Prostate gland (tissue), 2 donors: ENCODE measurements at regions not wholly inside any gene's neighbourhood (a gene's known extent, or its start where the extent isn't known, plus 50 kb on each side); places are given as distances from the start of the nearest gene placed in this dataset.
"Not testable (repeated sequence)": the region's sequence is repeated elsewhere in the genome, so short reads cannot be mapped to it uniquely, and the experiment has no call there.

Experiments used
- DNase-seq: peaks from one replicate; pipeline ENCODE4 v3.0.0-alpha.2; 2019; ENCODE audit warnings: low spot score
- H3K27ac ChIP-seq, 2 donors: fragments of 200-600 bp; sonication (generic); 2 replicates each; pipeline ENCODE4 v1.5.1; 2017 to 2019
- H3K27me3 ChIP-seq: fragments of 200-600 bp; sonication (generic); replicated peaks from 2 replicates; pipeline ENCODE4 v1.5.1; 2019; ENCODE audit not compliant: insufficient read depth
- H3K36me3 ChIP-seq, 2 donors: fragments of 200-600 bp; sonication (generic); 1 replicate in 1 of 2; 2 replicates in 1 of 2; pipeline versions ENCODE4 v1.5.1 to v1.8.1; 2017 to 2019
- H3K4me1 ChIP-seq: fragments of 200-600 bp; sonication (generic); replicated peaks from 2 replicates; pipeline ENCODE4 v1.5.1; 2019
- H3K4me3 ChIP-seq, 2 donors: fragments of 200-600 bp; sonication (generic); 2 replicates each; pipeline ENCODE4 v1.5.1; 2017 to 2019
- H3K9me3 ChIP-seq: fragments of 200-600 bp; sonication (generic); 2 replicates; pipeline ENCODE4 v1.5.1; 2017
- POLR2A ChIP-seq: fragments of 450-650 bp; IDR thresholded peaks from one replicate; pipeline ENCODE4 v1.6.1; 2016; ENCODE audit warnings: antibody characterized with exemption, mild to moderate bottlenecking
- POLR2AphosphoS5 ChIP-seq: sonication (generic); formaldehyde crosslinking; IDR thresholded peaks from one replicate; pipeline ENCODE4 v1.6.1; 2017; ENCODE audit warnings: antibody characterized with exemption
- WGBS: methylation state at CpG from one replicate; pipeline ENCODE4 v1.1.5; 2018; 5-methylcytosine and 5-hydroxymethylcytosine counted together
- intact Hi-C: fragments of 100-400 bp; cut with DNase I; formaldehyde crosslinking; loops from one replicate; pipeline ENCODE4 v1.14.2; 2022
- TF ChIP-seq, protein P1 (sequence below), 4 experiments: fragments of 200-600 bp in 2 of 4; fragments of 450-650 bp in 2 of 4; sonication (generic) in 2 of 4; IDR thresholded peaks; 1 replicate in 3 of 4; 2 replicates in 1 of 4; pipeline ENCODE4 v1.5.1; 2016 to 2019; ENCODE audit warnings: antibody characterized with exemption in 4 of 4, mild to moderate bottlenecking in 2 of 4, moderate library complexity in 2 of 4

DNA sequence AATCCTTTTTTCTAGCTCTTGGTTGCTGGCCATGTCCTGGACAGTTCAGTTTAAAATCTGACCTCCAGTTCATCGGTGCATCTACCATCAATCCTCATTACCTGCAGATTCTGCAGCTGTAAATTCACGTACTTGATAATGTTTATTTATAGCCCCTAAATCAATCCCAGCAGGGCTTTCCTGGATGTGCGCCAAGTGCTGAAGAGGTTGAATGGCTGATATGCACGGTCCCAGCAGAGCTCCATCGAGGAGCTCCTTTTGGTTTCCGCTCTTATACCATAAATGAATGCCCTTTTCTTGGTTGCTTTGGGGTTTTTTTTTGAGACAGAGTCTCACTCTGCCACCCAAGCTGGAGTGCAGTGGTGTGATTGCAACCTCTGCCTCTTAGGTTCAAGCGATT lies 91.2 kb upstream of the CCZ1B start:
- no peaks in the 10 kb centered on the region for H3K27me3 ChIP-seq

DNA sequence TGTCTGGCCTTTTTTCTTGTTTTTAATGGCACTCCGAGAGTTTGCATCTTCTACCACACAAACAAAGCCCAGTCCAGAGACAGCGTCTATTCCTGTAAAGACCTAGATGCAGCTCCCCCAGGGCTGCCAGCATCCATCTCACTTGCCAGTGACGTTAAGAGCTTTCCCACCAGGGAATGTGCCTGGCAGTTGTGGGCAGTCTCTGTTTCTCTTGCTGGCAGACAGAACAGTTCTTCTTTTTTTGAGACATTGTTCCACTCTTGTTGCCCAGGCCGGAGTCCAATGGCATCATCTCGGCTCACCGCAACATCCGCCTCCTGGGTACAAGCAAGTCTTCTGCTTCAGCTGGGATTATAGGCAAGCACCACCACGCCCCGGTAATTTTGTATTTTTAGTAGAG lies 93.1 kb upstream of the CCZ1B start:
- H3K36me3 ChIP-seq, intact Hi-C loops: not testable (repeated sequence)
- 92% methylated on average over 9 of the region's 9 CpGs for WGBS

More for the DNA sequence above, 91.2 kb upstream of the CCZ1B start:
- no peaks in the 10 kb centered on the region for H3K4me1 ChIP-seq
- no peak for TF ChIP-seq POLR2A
- TF ChIP-seq POLR2AphosphoS5 = no peak
- TF ChIP-seq, protein P1, sequence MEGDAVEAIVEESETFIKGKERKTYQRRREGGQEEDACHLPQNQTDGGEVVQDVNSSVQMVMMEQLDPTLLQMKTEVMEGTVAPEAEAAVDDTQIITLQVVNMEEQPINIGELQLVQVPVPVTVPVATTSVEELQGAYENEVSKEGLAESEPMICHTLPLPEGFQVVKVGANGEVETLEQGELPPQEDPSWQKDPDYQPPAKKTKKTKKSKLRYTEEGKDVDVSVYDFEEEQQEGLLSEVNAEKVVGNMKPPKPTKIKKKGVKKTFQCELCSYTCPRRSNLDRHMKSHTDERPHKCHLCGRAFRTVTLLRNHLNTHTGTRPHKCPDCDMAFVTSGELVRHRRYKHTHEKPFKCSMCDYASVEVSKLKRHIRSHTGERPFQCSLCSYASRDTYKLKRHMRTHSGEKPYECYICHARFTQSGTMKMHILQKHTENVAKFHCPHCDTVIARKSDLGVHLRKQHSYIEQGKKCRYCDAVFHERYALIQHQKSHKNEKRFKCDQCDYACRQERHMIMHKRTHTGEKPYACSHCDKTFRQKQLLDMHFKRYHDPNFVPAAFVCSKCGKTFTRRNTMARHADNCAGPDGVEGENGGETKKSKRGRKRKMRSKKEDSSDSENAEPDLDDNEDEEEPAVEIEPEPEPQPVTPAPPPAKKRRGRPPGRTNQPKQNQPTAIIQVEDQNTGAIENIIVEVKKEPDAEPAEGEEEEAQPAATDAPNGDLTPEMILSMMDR (IDR thresholded peaks at IDR 0.05) = no peak
- H3K4me3 ChIP-seq = no peak overlapping the region
- no peaks in the 10 kb centered on the region for H3K36me3 ChIP-seq
- 61% methylated on average over 7 of the region's 7 CpGs for WGBS
- no peaks in the 10 kb centered on the region for H3K9me3 ChIP-seq
- intact Hi-C loops = no loop called here
- no peak overlapping the region for H3K27ac ChIP-seq
- DNase-seq = no peak

DNA sequence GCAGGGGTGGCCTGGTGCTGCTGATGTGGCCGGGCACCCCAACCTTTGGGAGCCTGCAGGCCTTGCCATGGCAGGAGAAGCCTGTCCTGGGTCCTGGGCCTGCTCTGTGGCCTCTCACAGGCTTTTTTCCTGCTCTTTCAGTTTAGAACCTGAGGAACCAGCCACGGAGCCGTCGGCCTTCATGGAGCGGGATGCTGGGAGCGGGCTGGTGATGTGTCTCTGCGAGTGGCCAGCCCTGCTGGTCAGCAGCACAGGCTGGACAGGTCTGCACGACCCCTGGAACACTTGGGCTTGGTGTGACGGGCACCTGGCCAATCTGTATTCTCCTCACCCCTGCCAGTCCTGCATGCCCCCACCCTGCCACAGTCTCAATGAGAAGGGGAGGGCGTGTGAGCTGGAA lies 98.4 kb upstream of the CCZ1B start:
- H3K27ac ChIP-seq, H3K4me1 ChIP-seq, H3K4me3 ChIP-seq, H3K9me3 ChIP-seq, H3K36me3 ChIP-seq, intact Hi-C loops, DNase-seq, H3K27me3 ChIP-seq: not testable (repeated sequence)
- WGBS = 87% methylated on average over 10 of the region's 10 CpGs

More for the DNA sequence above, 93.1 kb upstream of the CCZ1B start:
- H3K9me3 ChIP-seq, H3K27ac ChIP-seq, H3K27me3 ChIP-seq, H3K4me1 ChIP-seq, DNase-seq, H3K4me3 ChIP-seq: not testable (repeated sequence)

DNA sequence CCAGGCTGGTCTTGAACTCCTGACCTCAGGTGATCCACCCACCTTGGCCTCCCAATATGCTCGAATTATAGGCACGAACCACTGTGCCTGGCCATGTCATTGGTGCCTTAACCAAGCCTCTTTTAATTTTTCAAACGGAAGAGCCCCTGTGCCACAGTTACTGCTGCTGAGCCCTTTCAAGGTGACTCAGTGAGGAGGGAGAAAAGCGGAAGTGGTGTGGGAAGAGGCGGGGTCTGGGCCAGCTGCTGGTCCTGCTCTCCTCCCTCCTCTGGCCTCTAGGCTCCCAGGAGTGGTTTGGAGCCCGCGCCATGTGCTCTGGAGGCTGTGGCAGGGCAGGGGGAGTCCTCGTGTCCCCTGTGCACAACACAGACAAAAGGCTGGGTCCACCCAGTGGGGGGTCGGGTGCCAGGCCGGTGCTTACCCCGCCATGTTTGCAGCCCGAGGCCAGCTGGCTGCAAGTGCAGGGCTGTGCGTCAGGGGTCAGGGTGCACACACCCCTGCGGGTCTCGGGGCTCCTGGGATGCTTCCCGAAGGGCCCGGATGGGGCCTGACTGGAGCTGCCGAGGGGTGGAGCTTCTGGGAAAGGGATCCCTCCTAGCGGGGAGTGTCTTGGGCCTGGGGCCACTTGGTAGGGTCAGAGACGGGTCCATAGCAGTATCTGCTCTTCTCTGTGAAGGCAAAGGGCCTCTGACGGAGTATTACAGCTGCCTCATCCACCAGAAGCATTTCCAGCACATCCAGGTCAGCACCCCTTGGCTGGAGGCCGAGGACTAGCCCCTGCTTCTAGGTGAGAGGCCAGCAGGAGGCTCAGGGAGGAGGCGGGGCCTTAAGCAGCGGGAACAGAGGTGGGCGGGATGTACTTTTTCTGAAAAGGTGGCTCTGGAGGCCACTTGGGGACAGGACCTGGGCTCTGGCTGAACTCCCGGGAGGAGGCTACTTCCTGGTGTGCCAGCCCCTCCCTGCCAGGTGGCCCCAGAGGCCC lies 100.4 kb upstream of the CCZ1B start:
- H3K27ac ChIP-seq, H3K9me3 ChIP-seq, H3K4me3 ChIP-seq, H3K4me1 ChIP-seq, DNase-seq, intact Hi-C loops, H3K27me3 ChIP-seq, H3K36me3 ChIP-seq: not testable (repeated sequence)
- 87% methylated on average over 26 of the region's 26 CpGs for WGBS

DNA sequence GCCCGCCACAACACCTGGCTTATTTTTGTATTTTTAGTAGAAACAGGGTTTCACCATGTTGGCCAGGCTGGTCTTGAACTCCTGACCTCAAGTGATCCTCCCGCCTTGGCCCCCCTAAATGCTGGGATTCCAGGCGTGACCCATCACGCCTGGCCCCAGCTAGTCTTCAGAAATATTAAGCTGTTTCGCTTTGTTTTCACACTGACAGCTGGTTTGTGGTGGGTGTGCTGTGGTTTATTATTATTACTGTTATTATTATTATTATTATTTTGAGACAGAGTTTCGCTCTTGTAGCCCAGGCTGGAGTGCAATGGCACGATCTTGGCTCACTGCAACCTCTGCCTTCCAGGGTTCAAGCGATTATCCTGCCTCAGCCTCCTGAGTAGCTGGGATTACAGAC lies 101.6 kb upstream of the CCZ1B start:
- intact Hi-C loops, H3K4me3 ChIP-seq, H3K4me1 ChIP-seq, H3K36me3 ChIP-seq, DNase-seq, H3K27me3 ChIP-seq, H3K27ac ChIP-seq, H3K9me3 ChIP-seq: not testable (repeated sequence)
- 93% methylated on average over 8 of the region's 8 CpGs for WGBS

DNA sequence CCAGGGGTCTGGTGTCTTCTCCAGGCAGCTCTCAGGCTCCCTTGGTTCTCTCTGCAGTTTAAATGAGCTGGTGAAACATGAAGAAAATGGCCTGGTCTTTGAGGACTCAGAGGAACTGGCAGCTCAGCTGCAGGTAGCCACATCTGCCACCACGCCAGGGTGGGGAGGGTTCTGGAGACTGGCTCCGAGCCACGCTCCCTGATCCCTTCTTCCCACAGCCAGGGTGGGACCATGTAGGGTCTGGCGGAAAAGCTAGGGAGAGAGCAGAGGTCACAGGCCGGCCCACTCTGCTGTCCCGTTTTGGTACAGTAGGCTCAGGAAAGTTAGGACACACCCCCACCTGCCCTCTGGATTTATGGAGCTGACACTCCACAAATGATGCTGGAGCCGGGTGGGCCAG lies 103.5 kb upstream of the CCZ1B start:
- H3K27me3 ChIP-seq, H3K9me3 ChIP-seq, H3K27ac ChIP-seq, DNase-seq, H3K36me3 ChIP-seq, H3K4me1 ChIP-seq, intact Hi-C loops, H3K4me3 ChIP-seq: not testable (repeated sequence)
- WGBS = 88% methylated on average over 7 of the region's 7 CpGs

DNA sequence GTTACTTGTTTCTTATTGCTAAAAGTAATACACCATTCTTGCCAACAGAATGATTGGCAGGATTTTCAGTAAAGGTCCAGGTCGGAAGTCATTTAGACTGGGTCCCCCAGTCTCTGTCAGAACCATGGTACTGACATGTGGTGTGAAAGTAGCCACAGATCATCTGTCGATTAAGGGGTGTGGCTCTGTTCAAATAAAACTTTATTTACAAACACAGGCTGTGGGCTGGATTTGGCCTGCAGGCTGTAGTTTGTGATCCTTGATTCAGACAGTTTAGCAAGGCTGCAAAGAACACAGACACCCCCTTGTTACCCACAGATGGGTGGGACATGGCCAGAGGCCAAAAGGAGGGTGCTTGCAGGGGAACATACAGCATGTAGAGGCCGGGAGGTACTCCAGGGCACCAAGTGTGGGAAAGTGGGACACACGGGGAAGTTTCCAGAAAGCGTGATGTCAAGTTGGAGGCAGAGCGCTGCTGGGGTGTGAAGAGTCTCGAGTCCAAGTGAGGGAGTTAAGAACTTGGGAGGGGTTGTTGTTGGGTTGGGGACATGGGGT lies 104.1 kb upstream of the CCZ1B start:
- H3K36me3 ChIP-seq, H3K27me3 ChIP-seq, H3K4me3 ChIP-seq, intact Hi-C loops, DNase-seq, H3K4me1 ChIP-seq, H3K9me3 ChIP-seq, H3K27ac ChIP-seq: not testable (repeated sequence)
- 77% methylated on average over 7 of the region's 7 CpGs for WGBS

DNA sequence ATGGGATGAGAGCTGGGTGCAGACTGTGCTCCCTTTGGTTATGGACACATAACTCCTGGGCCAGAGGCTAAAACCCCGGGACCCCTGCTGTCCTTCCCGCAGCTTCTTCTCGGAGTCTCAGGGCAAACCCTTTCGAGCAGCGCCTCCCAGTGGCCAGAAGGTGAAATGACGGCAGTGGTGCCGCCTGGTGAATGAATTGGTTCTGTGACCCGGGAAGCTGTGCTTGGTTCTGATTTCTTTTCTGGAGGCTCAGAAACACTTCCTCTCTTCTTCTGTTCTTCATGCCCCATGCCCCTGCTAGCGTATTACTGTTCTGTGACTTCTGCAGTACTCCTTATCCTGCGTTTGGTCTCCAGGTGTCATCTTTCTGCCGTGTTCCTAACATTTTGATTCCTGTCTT lies 104.7 kb upstream of the CCZ1B start:
- TF ChIP-seq, protein P1 (IDR thresholded peaks at IDR 0.05) = peak in 3 of 4 experiments; percentile 28 to 47 (median 38)
- 8% methylated on average over 11 of the region's 11 CpGs for WGBS
- H3K4me1 ChIP-seq, H3K27me3 ChIP-seq, intact Hi-C loops, DNase-seq, H3K36me3 ChIP-seq, H3K27ac ChIP-seq, H3K4me3 ChIP-seq, H3K9me3 ChIP-seq: not testable (repeated sequence)

DNA sequence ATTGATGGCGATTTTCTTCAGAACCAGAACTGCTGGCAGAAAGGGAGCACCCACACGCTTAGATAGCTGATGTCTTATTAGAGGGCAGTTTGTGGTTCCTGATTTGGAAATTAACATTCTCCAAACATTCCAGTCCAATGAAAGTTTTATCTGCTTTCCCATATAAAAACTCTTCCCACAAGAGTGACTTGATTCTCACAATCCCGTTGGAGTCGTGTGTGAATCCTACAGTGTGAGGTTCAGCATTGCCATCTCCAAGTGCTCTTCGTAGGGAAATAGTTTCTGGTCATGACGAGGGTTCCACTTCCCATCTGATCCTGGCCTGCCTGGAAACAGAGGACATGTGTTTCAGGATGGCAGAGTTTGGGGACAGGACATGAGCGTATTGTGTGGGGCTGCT lies 105.4 kb upstream of the CCZ1B start:
- H3K36me3 ChIP-seq, H3K4me3 ChIP-seq, H3K9me3 ChIP-seq, intact Hi-C loops, H3K4me1 ChIP-seq, H3K27ac ChIP-seq, H3K27me3 ChIP-seq, DNase-seq: not testable (repeated sequence)
- WGBS = 80% methylated on average over 7 of the region's 7 CpGs

DNA sequence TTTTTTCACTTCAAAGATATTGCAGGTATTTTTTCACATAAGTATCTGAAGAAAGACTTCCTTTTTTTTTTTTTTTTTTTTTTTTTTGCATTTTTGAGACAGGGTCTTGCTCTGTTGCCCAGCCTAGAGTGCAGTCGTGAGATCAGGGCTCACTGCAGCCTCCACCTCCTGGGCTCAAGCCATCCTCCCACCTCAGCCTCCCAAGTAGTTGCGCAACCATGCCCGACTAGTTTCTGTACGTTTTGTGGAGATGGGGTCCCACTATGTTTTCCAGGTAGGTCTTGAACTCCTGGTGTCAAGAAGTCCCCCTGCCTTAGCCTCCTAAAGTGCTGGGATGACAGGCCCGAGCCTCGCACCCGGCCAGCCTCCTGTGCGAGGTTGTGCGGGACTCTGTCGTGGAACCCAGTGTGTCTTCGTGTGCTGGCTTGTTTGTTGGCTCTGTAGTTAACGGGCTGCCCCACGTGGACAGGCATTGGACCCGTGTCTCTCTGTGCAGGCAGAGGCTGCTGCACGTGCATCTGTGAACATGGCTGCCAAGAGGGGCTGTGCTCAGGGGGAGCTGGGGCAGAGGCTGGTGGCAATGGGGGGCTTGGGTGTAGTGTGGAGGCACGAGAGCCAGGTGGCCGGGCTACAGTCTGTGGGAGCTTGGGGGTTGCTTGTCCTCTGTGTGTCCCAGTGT lies 108.0 kb upstream of the CCZ1B start:
- H3K9me3 ChIP-seq, H3K27me3 ChIP-seq, H3K4me3 ChIP-seq, intact Hi-C loops, DNase-seq, H3K27ac ChIP-seq, H3K36me3 ChIP-seq, H3K4me1 ChIP-seq: not testable (repeated sequence)
- 76% methylated on average over 15 of the region's 17 CpGs for WGBS
